Endothelial cell of umbilical vein (primary cell): ENCODE measurements at regions not wholly inside any gene's neighbourhood (a gene's known extent, or its start where the extent isn't known, plus 50 kb on each side); places are given as distances from the start of the nearest gene placed in this dataset.

Experiments
- BruUV-seq: library from RNA; stranded (reverse); fragments of 400-500 nt; replicated peaks from 2 replicates; lab custom pipeline; 2021; lab: Mats Ljungman, UMichigan
- CTCF ChIA-PET: fragments of 300-600, 350-600 bp; sonication (Branson Sonifier 250); formaldehyde crosslinking; loops from one replicate; lab custom pipeline; 2021; ENCODE audit warnings: antibody characterized with exemption, inconsistent platforms; lab: Charles Lee
- POLR2A ChIA-PET: fragments of 300-600, 350-600 bp; sonication (Branson Sonifier 250); formaldehyde crosslinking; loops from one replicate; lab custom pipeline; 2021; ENCODE audit warnings: antibody characterized with exemption, inconsistent platforms; lab: Charles Lee
- DNase-seq: peaks from one replicate; pipeline ENCODE4 v3.0.0-alpha.2; 2011; ENCODE audit warnings: low read depth, low spot score
- FAIRE-seq: peaks from 2 replicates; lab custom pipeline; 2011; peaks lifted over from hg19 to GRCh38; lab: Jason Lieb, UNC
- H2AFZ ChIP-seq: 2 replicates; pipeline ENCODE4 v1.6.0; 2012; ENCODE audit warnings: low read depth, low read length, control low read depth, inconsistent platforms
- H3K27ac ChIP-seq: 2 replicates; pipeline ENCODE4 v1.5.1; 2011; ENCODE audit warnings: low read depth, mild to moderate bottlenecking, control low read depth, low read length, moderate library complexity; ENCODE audit not compliant: insufficient read depth
- H3K27me3 ChIP-seq, 2 experiments: 2 replicates each; pipeline versions ENCODE4 v1.6.0 to v1.6.1; 2011; ENCODE audit warnings: low read length in 2 of 2, mixed read lengths in 1 of 2; ENCODE audit not compliant: control insufficient read depth in 2 of 2, insufficient read depth in 2 of 2
- H3K36me3 ChIP-seq, 2 experiments: 2 replicates in 1 of 2; 3 replicates in 1 of 2; pipeline ENCODE4 v1.5.1; 2011; ENCODE audit warnings: low read length in 2 of 2, mild to moderate bottlenecking in 1 of 2, moderate library complexity in 1 of 2; ENCODE audit not compliant: control insufficient read depth in 2 of 2, insufficient read depth in 2 of 2; ENCODE audit errors: extremely low read depth in 1 of 2
- H3K4me1 ChIP-seq: 3 replicates; pipeline ENCODE4 v1.5.1; 2011; ENCODE audit warnings: mild to moderate bottlenecking, low read length; ENCODE audit not compliant: control insufficient read depth, insufficient read depth; ENCODE audit errors: extremely low read depth
- H3K4me2 ChIP-seq: 2 replicates; pipeline ENCODE4 v1.6.1; 2011; ENCODE audit warnings: low read length, control low read depth, mixed read lengths; ENCODE audit not compliant: insufficient read depth
- H3K4me3 ChIP-seq, 3 experiments: fragments of 200-600 bp in 1 of 3; sonication (generic), shearing (Covaris generic) in 1 of 3; replicated peaks in 1 of 3; 2 replicates each; pipeline ENCODE4 v1.5.1; 2011 to 2016; ENCODE audit warnings: control low read depth in 3 of 3, low read length in 3 of 3, mild to moderate bottlenecking in 2 of 3, inconsistent platforms in 1 of 3, low read depth in 1 of 3, moderate library complexity in 1 of 3; ENCODE audit not compliant: insufficient read depth in 1 of 3
- H3K79me2 ChIP-seq: 2 replicates; pipeline ENCODE4 v1.6.0; 2012; ENCODE audit warnings: low read length, inconsistent platforms; ENCODE audit not compliant: control insufficient read depth, insufficient read depth
- H3K9ac ChIP-seq: replicated peaks from 2 replicates; pipeline ENCODE3; 2011; ENCODE audit warnings: low read length, control low read depth; ENCODE audit not compliant: insufficient read depth; ENCODE audit errors: extremely low read depth
- H3K9me1 ChIP-seq: replicated peaks from 3 replicates; pipeline ENCODE4 v1.6.0; 2011; ENCODE audit warnings: mild to moderate bottlenecking, low read length; ENCODE audit not compliant: control insufficient read depth, insufficient read depth; ENCODE audit errors: extremely low read depth
- H3K9me3 ChIP-seq: replicated peaks from 2 replicates; pipeline ENCODE4 v1.5.1; 2012; ENCODE audit warnings: low read length, inconsistent platforms; ENCODE audit not compliant: control insufficient read depth, insufficient read depth
- H4K20me1 ChIP-seq: replicated peaks from 2 replicates; pipeline ENCODE3; 2011; ENCODE audit warnings: mild to moderate bottlenecking, low read length; ENCODE audit not compliant: control insufficient read depth, insufficient read depth; ENCODE audit errors: extremely low read depth
- EZH2 ChIP-seq: IDR thresholded peaks from 2 replicates; pipeline ENCODE4 v1.6.1; 2012; ENCODE audit warnings: borderline replicate concordance, low read depth, mild to moderate bottlenecking, moderate library complexity, low read length, inconsistent platforms; ENCODE audit not compliant: severe bottlenecking
- FOS ChIP-seq: IDR thresholded peaks from 2 replicates; pipeline ENCODE4 v1.6.1; 2011; ENCODE audit warnings: mild to moderate bottlenecking, low read length, moderate library complexity, borderline replicate concordance; ENCODE audit not compliant: insufficient read depth
- GATA2 ChIP-seq: IDR thresholded peaks from 2 replicates; pipeline ENCODE4 v1.7.0; 2011; ENCODE audit warnings: low read depth, mild to moderate bottlenecking, moderate library complexity, mixed read lengths, low read length; ENCODE audit not compliant: insufficient read length, insufficient read depth
- JUN ChIP-seq: IDR thresholded peaks from 2 replicates; pipeline ENCODE4 v1.6.1; 2011; ENCODE audit warnings: borderline replicate concordance, low read depth; ENCODE audit not compliant: insufficient read length, insufficient read depth
- MYC ChIP-seq: IDR thresholded peaks from one replicate; pipeline ENCODE4 v1.6.1; 2011; ENCODE audit warnings: mild to moderate bottlenecking, low read depth, low read length
- POLR2A ChIP-seq: IDR thresholded peaks from 2 replicates; pipeline ENCODE4 v1.6.1; 2012; ENCODE audit warnings: low read depth, mild to moderate bottlenecking, control low read depth, low read length
- POLR2AphosphoS5 ChIP-seq: IDR thresholded peaks from 2 replicates; pipeline ENCODE4 v1.6.1; 2012; ENCODE audit warnings: low read depth, mild to moderate bottlenecking, control low read depth, low read length, moderate library complexity; ENCODE audit not compliant: insufficient read depth
- dilution Hi-C: fragments of 300-500 bp; cut with MboI; formaldehyde crosslinking; loops from one replicate; pipeline ENCODE4 v1.15.0; 2019; ENCODE audit warnings: low sequenced_read_pairs; ENCODE audit not compliant: extremely low pct_ligation_motif_present
- intact Hi-C: fragments of 100-400 bp; cut with micrococcal nuclease; formaldehyde crosslinking; loops from one replicate; pipeline ENCODE4 v1.10.0; 2022
- TF ChIP-seq, protein P1 (sequence below), 2 donors: IDR thresholded peaks; 1 replicate in 1 of 2; 2 replicates in 1 of 2; pipeline ENCODE4 v1.5.1; 2011; ENCODE audit warnings: low read length in 2 of 2, mild to moderate bottlenecking in 2 of 2, moderate library complexity in 2 of 2, control low read depth in 1 of 2, inconsistent platforms in 1 of 2, low read depth in 1 of 2; ENCODE audit not compliant: insufficient read depth in 1 of 2; ENCODE audit errors: extremely low read depth in 1 of 2
- TF ChIP-seq, protein P2 (sequence below): IDR thresholded peaks from 2 replicates; pipeline ENCODE4 v1.6.1; 2011; ENCODE audit not compliant: insufficient read depth, insufficient read length

DNA sequence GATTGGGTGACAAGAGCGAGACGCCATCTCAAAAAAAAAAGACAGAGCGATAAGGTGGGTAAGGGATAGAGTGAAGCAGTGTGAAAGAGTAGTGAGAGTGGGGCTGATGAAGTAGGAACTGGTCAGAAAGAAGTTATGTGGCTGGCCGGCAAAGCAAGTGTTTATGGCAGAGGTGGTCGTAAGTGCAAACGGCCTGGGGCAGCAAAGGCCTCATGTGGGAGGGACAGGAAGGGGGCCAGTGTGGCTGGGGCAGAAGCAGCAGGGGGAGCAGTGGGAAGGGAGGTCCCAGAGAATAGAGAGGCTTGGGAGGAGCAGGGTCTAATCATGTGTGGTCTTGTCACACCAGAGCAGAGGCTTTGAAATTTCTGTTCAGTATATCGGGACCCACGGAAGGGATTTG lies 186.2 kb downstream of the HS3ST3B1 start:
- FAIRE-seq (no peak), DNase-seq (no peak)
- dilution Hi-C loops (no loop called here), intact Hi-C loops (no loop called here)
- H3K4me2 ChIP-seq, result no peak overlapping the region
- H3K4me3 ChIP-seq, result no peak overlapping the region
- POLR2A ChIA-PET, result no interaction called here
- H3K79me2 ChIP-seq, result no peaks in the 10 kb centered on the region
- BruUV-seq, result no TSS peak
- no peaks in the 10 kb centered on the region for H3K9me1 ChIP-seq
- TF ChIP-seq, protein P1, sequence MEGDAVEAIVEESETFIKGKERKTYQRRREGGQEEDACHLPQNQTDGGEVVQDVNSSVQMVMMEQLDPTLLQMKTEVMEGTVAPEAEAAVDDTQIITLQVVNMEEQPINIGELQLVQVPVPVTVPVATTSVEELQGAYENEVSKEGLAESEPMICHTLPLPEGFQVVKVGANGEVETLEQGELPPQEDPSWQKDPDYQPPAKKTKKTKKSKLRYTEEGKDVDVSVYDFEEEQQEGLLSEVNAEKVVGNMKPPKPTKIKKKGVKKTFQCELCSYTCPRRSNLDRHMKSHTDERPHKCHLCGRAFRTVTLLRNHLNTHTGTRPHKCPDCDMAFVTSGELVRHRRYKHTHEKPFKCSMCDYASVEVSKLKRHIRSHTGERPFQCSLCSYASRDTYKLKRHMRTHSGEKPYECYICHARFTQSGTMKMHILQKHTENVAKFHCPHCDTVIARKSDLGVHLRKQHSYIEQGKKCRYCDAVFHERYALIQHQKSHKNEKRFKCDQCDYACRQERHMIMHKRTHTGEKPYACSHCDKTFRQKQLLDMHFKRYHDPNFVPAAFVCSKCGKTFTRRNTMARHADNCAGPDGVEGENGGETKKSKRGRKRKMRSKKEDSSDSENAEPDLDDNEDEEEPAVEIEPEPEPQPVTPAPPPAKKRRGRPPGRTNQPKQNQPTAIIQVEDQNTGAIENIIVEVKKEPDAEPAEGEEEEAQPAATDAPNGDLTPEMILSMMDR (IDR thresholded peaks at IDR 0.05; ENCODE audit: extremely low read depth in 1 of 2, insufficient read depth in 1 of 2, low read depth in 1 of 2, low read length in 2 of 2), result no peak
- TF ChIP-seq FOS (no peak), JUN (no peak), MYC (no peak), GATA2 (no peak), POLR2A (no peak), EZH2 (no peak), POLR2AphosphoS5 (no peak)
- TF ChIP-seq, protein P2, sequence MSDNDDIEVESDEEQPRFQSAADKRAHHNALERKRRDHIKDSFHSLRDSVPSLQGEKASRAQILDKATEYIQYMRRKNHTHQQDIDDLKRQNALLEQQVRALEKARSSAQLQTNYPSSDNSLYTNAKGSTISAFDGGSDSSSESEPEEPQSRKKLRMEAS, result no peak
- H2AFZ ChIP-seq, result no peak overlapping the region
- CTCF ChIA-PET, result no interaction called here
- H3K36me3 ChIP-seq, result no peaks in the 10 kb centered on the region
- no peaks in the 10 kb centered on the region for H4K20me1 ChIP-seq
- H3K9me3 ChIP-seq, result peaks cover 3% of the 10 kb centered on the region
- no peak overlapping the region for H3K9ac ChIP-seq
- no peak overlapping the region for H3K27ac ChIP-seq
- no peaks in the 10 kb centered on the region for H3K27me3 ChIP-seq
- H3K4me1 ChIP-seq, result no peaks in the 10 kb centered on the region
